ENCODE measurements at regions not wholly inside any gene's neighbourhood (a gene's known extent, or its start where the extent isn't known, plus 50 kb on each side); places are given as distances from the start of the nearest gene placed in this dataset.

- H3K27ac ChIP-seq (replicated peaks; ENCODE audit: low read length), result no peak overlapping the region
- H3K4me2 ChIP-seq (ENCODE audit: insufficient read depth, low read length, poor library complexity, severe bottlenecking), result no peak overlapping the region
- H2AFZ ChIP-seq (ENCODE audit: low read length), result no peak overlapping the region
- H2BK12ac ChIP-seq (ENCODE audit: low read length), result no peak overlapping the region
- no peak overlapping the region for H3K4me3 ChIP-seq (ENCODE audit: low read length in 2 of 2)
- H3K9me3 ChIP-seq (replicated peaks in 1 of 2; ENCODE audit: control insufficient read depth in 2 of 2, insufficient read depth in 1 of 2, low read depth in 1 of 2, low read length in 2 of 2), result no peaks in the 10 kb centered on the region
- H3K27me3 ChIP-seq (ENCODE audit: control insufficient read depth in 3 of 3, insufficient read depth in 3 of 3, low read depth in 1 of 3, low read length in 3 of 3), result no peaks in the 10 kb centered on the region
- H3K36me3 ChIP-seq (replicated peaks in 1 of 2; ENCODE audit: control insufficient read depth in 2 of 2, insufficient read depth in 2 of 2, low read length in 2 of 2), result no peaks in the 10 kb centered on the region
- H3K14ac ChIP-seq (ENCODE audit: low read length), result no peak overlapping the region
- H3K4ac ChIP-seq (ENCODE audit: low read length), result no peak overlapping the region
- H3K18ac ChIP-seq (ENCODE audit: low read length), result no peak overlapping the region
- no CpG with 5 or more reads among the region's 5 CpGs for WGBS, 2 donors (ENCODE audit: extremely low coverage in 2 of 2, insufficient read length in 2 of 2, insufficient replicate concordance in 1 of 2)
- H3K23ac ChIP-seq (ENCODE audit: low read depth, low read length, poor library complexity), result no peak overlapping the region
- H3K4me1 ChIP-seq (ENCODE audit: control insufficient read depth in 2 of 2, insufficient read depth in 1 of 2, low read depth in 1 of 2, low read length in 2 of 2), result peaks cover 0 to 6% of the 10 kb centered on the region in 2 donors
- H2AK5ac ChIP-seq (ENCODE audit: low read depth, low read length), result no peak overlapping the region
- DNase-seq (ENCODE audit: low spot score), result no peak
- H2BK120ac ChIP-seq (ENCODE audit: low read depth, low read length), result no peak overlapping the region
- no peak overlapping the region for H2BK15ac ChIP-seq (ENCODE audit: low read length)
- no peak overlapping the region for H4K91ac ChIP-seq (ENCODE audit: low read depth, low read length, poor library complexity)
- no peak overlapping the region for H3K9ac ChIP-seq (ENCODE audit: low read depth, low read length, poor library complexity)
- H3K79me1 ChIP-seq (ENCODE audit: low read depth, low read length), result no peaks in the 10 kb centered on the region
- no peak overlapping the region for H4K8ac ChIP-seq (ENCODE audit: low read depth, low read length)
- no peak overlapping the region for H2BK5ac ChIP-seq (ENCODE audit: low read length)
Measured at GRCh38 chr3:27568393-27568792, 84.2 kb upstream of the SLC4A7 start.

GRCh38 chr3:27567251-27567650, 83.1 kb upstream of the SLC4A7 start:
- Histone ChIP-seq H3K36me3 (replicated peaks in 1 of 2; ENCODE audit: control insufficient read depth in 2 of 2, insufficient read depth in 2 of 2, low read length in 2 of 2) (no peaks in the 10 kb centered on the region), H3K27me3 (ENCODE audit: control insufficient read depth in 3 of 3, insufficient read depth in 3 of 3, low read depth in 1 of 3, low read length in 3 of 3) (no peaks in the 10 kb centered on the region), H3K23ac (ENCODE audit: low read depth, low read length, poor library complexity) (no peak overlapping the region), H2AK5ac (ENCODE audit: low read depth, low read length) (no peak overlapping the region), H3K79me1 (ENCODE audit: low read depth, low read length) (no peaks in the 10 kb centered on the region), H3K27ac (replicated peaks; ENCODE audit: low read length) (no peak overlapping the region), H2BK120ac (ENCODE audit: low read depth, low read length) (no peak overlapping the region), H2BK15ac (ENCODE audit: low read length) (no peak overlapping the region), H2BK12ac (ENCODE audit: low read length) (no peak overlapping the region), H3K18ac (ENCODE audit: low read length) (no peak overlapping the region), H3K9me3 (replicated peaks in 1 of 2; ENCODE audit: control insufficient read depth in 2 of 2, insufficient read depth in 1 of 2, low read depth in 1 of 2, low read length in 2 of 2) (no peaks in the 10 kb centered on the region), H3K14ac (ENCODE audit: low read length) (no peak overlapping the region), H3K4me3 (ENCODE audit: low read length in 2 of 2) (no peak overlapping the region), H3K4me2 (ENCODE audit: insufficient read depth, low read length, poor library complexity, severe bottlenecking) (no peak overlapping the region), H3K9ac (ENCODE audit: low read depth, low read length, poor library complexity) (no peak overlapping the region), H4K91ac (ENCODE audit: low read depth, low read length, poor library complexity) (no peak overlapping the region), H2BK5ac (ENCODE audit: low read length) (no peak overlapping the region), H2AFZ (ENCODE audit: low read length) (no peak overlapping the region), H4K8ac (ENCODE audit: low read depth, low read length) (no peak overlapping the region), H3K4ac (ENCODE audit: low read length) (no peak overlapping the region), H3K4me1 (ENCODE audit: control insufficient read depth in 2 of 2, insufficient read depth in 1 of 2, low read depth in 1 of 2, low read length in 2 of 2) (peaks cover 0 to 4% of the 10 kb centered on the region in 2 donors)
- no peak for DNase-seq (ENCODE audit: low spot score)
- no CpG with 5 or more reads among the region's 1 CpG for WGBS, 2 donors (ENCODE audit: extremely low coverage in 2 of 2, insufficient read length in 2 of 2, insufficient replicate concordance in 1 of 2)

GRCh38 chr3:27565201-27565852, 81.1 kb upstream of the SLC4A7 start:
- Histone ChIP-seq H4K8ac (ENCODE audit: low read depth, low read length) (no peak overlapping the region), H3K4me1 (ENCODE audit: control insufficient read depth in 2 of 2, insufficient read depth in 1 of 2, low read depth in 1 of 2, low read length in 2 of 2) (no peaks in the 10 kb centered on the region), H2BK5ac (ENCODE audit: low read length) (no peak overlapping the region), H3K27ac (replicated peaks; ENCODE audit: low read length) (no peak overlapping the region), H2AK5ac (ENCODE audit: low read depth, low read length) (no peak overlapping the region), H3K4me3 (ENCODE audit: low read length in 2 of 2) (no peak overlapping the region), H2BK15ac (ENCODE audit: low read length) (no peak overlapping the region), H2BK120ac (ENCODE audit: low read depth, low read length) (no peak overlapping the region), H2AFZ (ENCODE audit: low read length) (no peak overlapping the region), H3K9me3 (replicated peaks in 1 of 2; ENCODE audit: control insufficient read depth in 2 of 2, insufficient read depth in 1 of 2, low read depth in 1 of 2, low read length in 2 of 2) (no peaks in the 10 kb centered on the region), H3K27me3 (ENCODE audit: control insufficient read depth in 3 of 3, insufficient read depth in 3 of 3, low read depth in 1 of 3, low read length in 3 of 3) (no peaks in the 10 kb centered on the region), H4K91ac (ENCODE audit: low read depth, low read length, poor library complexity) (no peak overlapping the region), H3K18ac (ENCODE audit: low read length) (no peak overlapping the region), H3K23ac (ENCODE audit: low read depth, low read length, poor library complexity) (no peak overlapping the region), H3K36me3 (replicated peaks in 1 of 2; ENCODE audit: control insufficient read depth in 2 of 2, insufficient read depth in 2 of 2, low read length in 2 of 2) (no peaks in the 10 kb centered on the region), H3K79me1 (ENCODE audit: low read depth, low read length) (no peaks in the 10 kb centered on the region), H3K9ac (ENCODE audit: low read depth, low read length, poor library complexity) (no peak overlapping the region), H2BK12ac (ENCODE audit: low read length) (no peak overlapping the region), H3K4ac (ENCODE audit: low read length) (no peak overlapping the region), H3K4me2 (ENCODE audit: insufficient read depth, low read length, poor library complexity, severe bottlenecking) (no peak overlapping the region), H3K14ac (ENCODE audit: low read length) (no peak overlapping the region)
- DNase-seq (ENCODE audit: low spot score), result no peak
- WGBS, 2 donors (ENCODE audit: extremely low coverage in 2 of 2, insufficient read length in 2 of 2, insufficient replicate concordance in 1 of 2), result 100% methylated on average over 1 of the region's 5 CpGs; no CpG with 5 or more reads in 1 of the 2 donors

GRCh38 chr3:27561576-27561975, 77.4 kb upstream of the SLC4A7 start:
- no peak overlapping the region for H2BK120ac ChIP-seq (ENCODE audit: low read depth, low read length)
- no peak overlapping the region for H3K4ac ChIP-seq (ENCODE audit: low read length)
- no peaks in the 10 kb centered on the region for H3K79me1 ChIP-seq (ENCODE audit: low read depth, low read length)
- H3K9me3 ChIP-seq (replicated peaks in 1 of 2; ENCODE audit: control insufficient read depth in 2 of 2, insufficient read depth in 1 of 2, low read depth in 1 of 2, low read length in 2 of 2), result no peaks in the 10 kb centered on the region
- no peak overlapping the region for H3K18ac ChIP-seq (ENCODE audit: low read length)
- no peak overlapping the region for H2AFZ ChIP-seq (ENCODE audit: low read length)
- H2AK5ac ChIP-seq (ENCODE audit: low read depth, low read length), result no peak overlapping the region
- H3K9ac ChIP-seq (ENCODE audit: low read depth, low read length, poor library complexity), result no peak overlapping the region
- no peak overlapping the region for H2BK15ac ChIP-seq (ENCODE audit: low read length)
- no peak overlapping the region for H3K14ac ChIP-seq (ENCODE audit: low read length)
- no peak for DNase-seq (ENCODE audit: low spot score)
- H4K91ac ChIP-seq (ENCODE audit: low read depth, low read length, poor library complexity), result no peak overlapping the region
- no peaks in the 10 kb centered on the region for H3K27me3 ChIP-seq (ENCODE audit: control insufficient read depth in 3 of 3, insufficient read depth in 3 of 3, low read depth in 1 of 3, low read length in 3 of 3)
- no peak overlapping the region for H4K8ac ChIP-seq (ENCODE audit: low read depth, low read length)
- no peak overlapping the region for H3K27ac ChIP-seq (replicated peaks; ENCODE audit: low read length)
- no CpG with 5 or more reads among the region's 3 CpGs for WGBS, 2 donors (ENCODE audit: extremely low coverage in 2 of 2, insufficient read length in 2 of 2, insufficient replicate concordance in 1 of 2)
- H3K23ac ChIP-seq (ENCODE audit: low read depth, low read length, poor library complexity), result no peak overlapping the region
- no peaks in the 10 kb centered on the region for H3K36me3 ChIP-seq (replicated peaks in 1 of 2; ENCODE audit: control insufficient read depth in 2 of 2, insufficient read depth in 2 of 2, low read length in 2 of 2)
- H2BK5ac ChIP-seq (ENCODE audit: low read length), result no peak overlapping the region
- no peak overlapping the region for H3K4me3 ChIP-seq (ENCODE audit: low read length in 2 of 2)
- H2BK12ac ChIP-seq (ENCODE audit: low read length), result no peak overlapping the region
- no peaks in the 10 kb centered on the region for H3K4me1 ChIP-seq (ENCODE audit: control insufficient read depth in 2 of 2, insufficient read depth in 1 of 2, low read depth in 1 of 2, low read length in 2 of 2)
- no peak overlapping the region for H3K4me2 ChIP-seq (ENCODE audit: insufficient read depth, low read length, poor library complexity, severe bottlenecking)

Data from neuronal stem cell (in vitro differentiated cells).